Ammon's horn (tissue), 1 donor: ENCODE measurements at regions not wholly inside any gene's neighbourhood (a gene's known extent, or its start where the extent isn't known, plus 50 kb on each side); places are given as distances from the start of the nearest gene placed in this dataset.
"Not testable (repeated sequence)": the region's sequence is repeated elsewhere in the genome, so short reads cannot be mapped to it uniquely, and the experiment has no call there.

Experiments used
- DNase-seq: peaks from one replicate; pipeline ENCODE4 v3.0.0-alpha.2; 2016; ENCODE audit warnings: low spot score

DNA sequence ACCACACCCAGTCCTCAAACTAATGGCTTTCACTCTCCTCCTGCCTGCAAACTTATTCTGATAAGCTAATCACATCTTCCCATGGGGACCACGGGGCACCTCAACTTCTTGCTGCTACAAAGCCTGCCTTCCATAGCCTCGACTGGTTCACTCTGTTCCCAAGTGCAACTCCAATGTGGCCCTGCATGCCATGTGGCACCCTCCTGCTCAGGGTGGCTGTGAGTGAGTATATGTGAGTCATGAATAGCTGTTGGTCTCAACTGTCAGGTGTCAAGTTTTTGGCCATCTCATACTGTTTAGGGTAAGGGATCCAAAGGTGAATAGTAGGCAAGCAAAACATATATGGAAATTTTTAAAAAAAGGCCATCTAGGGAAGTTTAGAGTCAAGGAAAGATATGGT, 276.1 kb upstream of the DCC start:
- DNase-seq: no peak

DNA sequence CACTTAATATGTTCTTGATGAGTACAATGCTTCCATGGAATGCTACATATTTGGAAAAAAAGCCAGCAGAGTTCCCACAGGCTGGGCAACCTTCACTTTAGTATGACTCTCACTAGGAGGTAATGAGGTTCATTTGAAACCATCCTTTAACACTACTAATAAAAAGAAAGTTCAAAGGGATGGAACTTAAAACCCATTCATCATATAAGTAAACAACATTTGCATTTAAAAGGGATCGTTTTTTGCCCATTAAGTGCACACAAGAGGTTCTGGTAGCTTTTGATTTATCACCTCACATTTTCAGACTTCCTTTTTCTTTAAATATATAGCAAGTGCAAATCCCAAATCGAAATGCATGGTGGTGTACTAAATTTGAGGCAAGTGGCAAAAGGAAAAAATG, 270.8 kb upstream of the DCC start:
- no peak for DNase-seq

- no peak for DNase-seq
Observed at GRCh38 chr18:52070291-52070756, 269.7 kb upstream of the DCC start.

GRCh38 chr18:52077251-52077983, 262.6 kb upstream of the DCC start:
- no peak for DNase-seq

GRCh38 chr18:52082246-52082645, 257.8 kb upstream of the DCC start:
- DNase-seq: no peak

GRCh38 chr18:52087140-52087539, 252.9 kb upstream of the DCC start:
- DNase-seq: no peak

- DNase-seq: no peak
Observed at GRCh38 chr18:52090005-52090404, 250.0 kb upstream of the DCC start.

DNA sequence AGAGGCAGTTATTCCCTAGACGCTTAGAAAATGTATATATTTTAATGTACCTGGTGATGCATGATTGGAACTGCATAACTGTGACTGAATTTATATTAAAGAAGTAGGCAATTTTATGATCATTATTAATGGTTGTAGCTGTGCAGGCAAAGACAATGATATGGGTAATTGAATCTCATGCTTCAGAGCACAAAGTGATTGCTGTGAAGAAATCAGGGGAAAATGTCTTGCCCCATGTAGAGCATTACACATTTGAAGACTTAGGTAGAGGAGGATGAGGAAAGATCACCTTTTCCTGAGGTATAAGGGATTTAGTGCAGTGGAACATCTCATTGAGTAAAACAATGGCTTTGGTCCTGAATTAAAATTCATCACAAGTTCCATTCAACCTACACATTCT, 246.8 kb upstream of the DCC start:
- DNase-seq: no peak

- DNase-seq: no peak
Observed at GRCh38 chr18:52118684-52119083, 221.3 kb upstream of the DCC start.

GRCh38 chr18:52130624-52131301, 209.2 kb upstream of the DCC start:
- peak; percentile 4 for DNase-seq

GRCh38 chr18:52131845-52132244, 208.2 kb upstream of the DCC start:
- DNase-seq: no peak

DNA sequence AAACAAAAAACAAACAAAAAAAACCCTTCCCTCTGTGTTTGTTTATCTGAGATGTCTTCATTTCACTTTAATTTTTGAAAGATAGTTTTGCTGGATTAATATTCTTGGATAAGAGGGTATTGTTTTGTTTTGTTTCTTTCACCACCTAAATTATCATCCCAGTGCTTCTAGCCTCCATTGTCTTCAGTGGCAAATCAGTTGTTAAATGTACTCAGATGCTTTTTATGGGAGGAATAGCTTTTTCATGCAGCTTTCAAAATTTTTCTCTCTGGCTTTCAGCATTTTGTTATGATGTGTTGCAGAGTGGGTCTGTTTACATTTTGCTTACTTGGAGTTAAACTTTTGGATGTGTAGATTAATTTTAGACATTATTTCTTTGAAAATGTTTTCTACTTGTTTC, 203.5 kb upstream of the DCC start:
- DNase-seq: no peak

- no peak for DNase-seq
Observed at GRCh38 chr18:52140986-52141385, 199.0 kb upstream of the DCC start.

GRCh38 chr18:52150050-52150449, 189.9 kb upstream of the DCC start:
- no peak for DNase-seq

DNA sequence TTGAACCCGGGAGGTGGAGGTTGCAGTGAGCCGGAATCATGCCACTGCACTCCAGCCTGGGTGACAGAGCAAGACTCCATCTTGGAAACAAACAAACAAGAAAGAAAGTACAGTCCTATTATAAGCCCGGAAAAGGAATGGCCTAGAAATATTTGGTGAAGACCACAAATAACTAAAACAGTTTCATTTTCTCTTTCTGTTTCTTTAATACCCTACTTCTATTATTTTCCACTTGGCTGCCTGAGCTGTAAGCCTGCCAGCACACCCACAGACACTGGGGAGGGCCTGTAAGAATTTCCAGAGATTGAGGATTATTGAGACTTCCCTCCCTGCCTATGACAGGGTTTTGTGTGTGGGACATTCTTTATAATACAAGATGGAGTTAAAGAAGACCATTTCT, 188.0 kb upstream of the DCC start:
- DNase-seq: no peak

GRCh38 chr18:52156166-52156565, 183.8 kb upstream of the DCC start:
- DNase-seq: no peak

- no peak for DNase-seq
Observed at GRCh38 chr18:52160636-52161035, 179.4 kb upstream of the DCC start.

GRCh38 chr18:52163478-52163877, 176.5 kb upstream of the DCC start:
- DNase-seq: no peak

DNA sequence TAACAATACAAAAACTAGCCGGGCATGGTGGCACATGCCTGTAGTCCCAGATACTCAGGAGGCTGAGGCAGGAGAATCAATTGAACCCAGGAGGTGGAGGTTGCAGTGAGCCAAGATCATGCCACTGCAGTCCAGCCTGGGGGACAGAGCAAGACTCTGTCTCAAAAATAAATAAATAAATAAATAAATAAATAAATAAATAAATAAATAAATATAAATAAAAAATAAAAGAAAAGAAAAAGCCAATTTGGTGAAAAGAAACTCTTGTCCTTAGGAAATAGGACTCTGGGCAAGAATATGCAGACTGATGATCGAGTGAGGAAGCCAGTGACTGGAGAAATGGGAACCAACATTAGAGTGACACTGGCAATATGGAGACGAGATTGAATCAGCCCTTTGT, 171.9 kb upstream of the DCC start:
- DNase-seq: not testable (repeated sequence)

DNA sequence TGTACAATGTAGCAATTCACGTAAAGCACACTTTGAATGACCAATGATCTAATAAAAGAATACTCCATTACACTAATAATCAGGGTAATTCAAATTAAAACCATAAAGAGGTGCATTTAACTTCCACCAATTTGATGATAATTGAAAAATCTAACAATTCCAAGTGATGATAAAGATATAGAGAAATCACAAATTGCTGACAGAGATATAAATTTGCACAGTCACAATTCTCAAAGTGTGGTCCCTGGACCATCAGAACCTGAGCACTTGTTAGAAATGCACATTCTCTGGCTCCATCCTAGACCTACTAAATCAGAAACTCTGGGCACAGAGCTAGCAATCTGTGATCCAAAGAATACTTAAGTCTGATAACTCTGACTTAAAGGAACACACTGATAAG, 165.8 kb upstream of the DCC start:
- no peak for DNase-seq

DNA sequence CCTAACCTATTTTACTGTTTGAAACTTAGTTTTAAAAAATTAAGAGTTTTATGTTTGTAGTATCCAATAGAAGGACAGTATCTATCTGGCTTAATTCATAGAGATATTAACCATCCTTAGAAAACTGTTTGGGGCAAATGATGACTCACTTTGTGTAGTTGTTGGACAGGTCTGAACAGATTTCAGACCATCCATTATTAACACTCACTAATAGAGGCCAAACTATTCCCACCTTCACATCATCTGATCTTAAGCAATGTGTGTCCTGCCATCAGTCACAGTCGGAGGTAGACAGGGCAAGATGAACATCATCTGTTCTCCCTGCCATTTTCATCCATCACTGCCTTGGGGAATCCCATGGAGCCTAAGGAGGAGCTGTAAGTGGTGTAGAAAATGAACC, 164.6 kb upstream of the DCC start:
- DNase-seq: no peak

GRCh38 chr18:52183107-52183506, 156.9 kb upstream of the DCC start:
- DNase-seq: no peak

- DNase-seq: no peak
Observed at GRCh38 chr18:52190195-52190594, 149.8 kb upstream of the DCC start.

GRCh38 chr18:52190631-52191030, 149.4 kb upstream of the DCC start:
- DNase-seq: no peak
